IMR-90 (cell line): ENCODE measurements at regions not wholly inside any gene's neighbourhood (a gene's known extent, or its start where the extent isn't known, plus 50 kb on each side); places are given as distances from the start of the nearest gene placed in this dataset.

ENCODE experiments used
- ATAC-seq: fragments of 200-7000 bp; cut with Tn5 transposase; 2 replicates; pipeline ENCODE4 v1.9.1; 2020; ENCODE audit warnings: low read depth, mild to moderate bottlenecking, moderate library complexity
- BruUV-seq: library from RNA; stranded (reverse); fragments of 400-500 nt; replicated peaks from 2 replicates; lab custom pipeline; 2021; lab: Mats Ljungman, UMichigan
- CTCF ChIA-PET: fragments of 300-600 bp; formaldehyde crosslinking; extraction: SDS; loops from one replicate; lab custom pipeline; 2021; ENCODE audit warnings: antibody characterized with exemption; lab: Yijun Ruan, JAX
- POLR2A ChIA-PET: fragments of 300-600 bp; sonication (Branson Sonifier 250); formaldehyde crosslinking; loops from one replicate; lab custom pipeline; 2022; ENCODE audit warnings: antibody characterized with exemption; ENCODE audit not compliant: unreplicated experiment; lab: Charles Lee
- DNase-seq: peaks from one replicate; pipeline ENCODE4 v3.0.0; 2013
- H2AFZ ChIP-seq: replicated peaks from 2 replicates; pipeline ENCODE3; 2013; ENCODE audit warnings: low read length, mild to moderate bottlenecking; ENCODE audit not compliant: poor library complexity
- H2AK5ac ChIP-seq: 2 replicates; pipeline ENCODE4 v1.6.1; 2013; ENCODE audit warnings: low read depth, low read length, inconsistent platforms
- H2AK9ac ChIP-seq: replicated peaks from 2 replicates; pipeline ENCODE3; 2013; ENCODE audit warnings: mild to moderate bottlenecking, low read depth, low read length, moderate library complexity; ENCODE audit not compliant: poor library complexity
- H2BK120ac ChIP-seq: 2 replicates; pipeline ENCODE4 v1.6.1; 2013; ENCODE audit warnings: low read depth, low read length, inconsistent platforms
- H2BK15ac ChIP-seq: 3 replicates; pipeline ENCODE4 v1.6.1; 2013; ENCODE audit warnings: low read depth, low read length, inconsistent platforms
- H2BK20ac ChIP-seq: 2 replicates; pipeline ENCODE4 v1.6.1; 2013; ENCODE audit warnings: low read depth, mild to moderate bottlenecking, inconsistent platforms, low read length, moderate library complexity
- H2BK5ac ChIP-seq: 2 replicates; pipeline ENCODE4 v1.6.1; 2013; ENCODE audit warnings: mild to moderate bottlenecking, low read depth, low read length, inconsistent platforms; ENCODE audit not compliant: poor library complexity, severe bottlenecking
- H3K14ac ChIP-seq: replicated peaks from 2 replicates; pipeline ENCODE4 v1.6.1; 2013; ENCODE audit warnings: low read depth, low read length, inconsistent platforms
- H3K18ac ChIP-seq: 2 replicates; pipeline ENCODE4 v1.6.1; 2013; ENCODE audit warnings: low read depth, low read length, control low read depth
- H3K23ac ChIP-seq: 2 replicates; pipeline ENCODE4 v1.6.1; 2013; ENCODE audit warnings: low read depth, low read length, inconsistent platforms
- H3K27ac ChIP-seq: 2 replicates; pipeline ENCODE4 v1.5.1; 2013; ENCODE audit warnings: mild to moderate bottlenecking, control low read depth, low read length; ENCODE audit not compliant: insufficient read depth
- H3K27me3 ChIP-seq: 2 replicates; pipeline ENCODE4 v1.6.1; 2013; ENCODE audit warnings: low read length; ENCODE audit not compliant: control insufficient read depth, insufficient read depth
- H3K36me3 ChIP-seq: 2 replicates; pipeline ENCODE4 v1.6.1; 2013; ENCODE audit warnings: low read length, mixed read lengths; ENCODE audit not compliant: control insufficient read depth, insufficient read depth
- H3K4ac ChIP-seq: 2 replicates; pipeline ENCODE4 v1.6.1; 2013; ENCODE audit warnings: low read depth, low read length, inconsistent platforms
- H3K4me1 ChIP-seq: 2 replicates; pipeline ENCODE4 v1.6.1; 2013; ENCODE audit warnings: low read length, mixed read lengths; ENCODE audit not compliant: control insufficient read depth, insufficient read depth
- H3K4me2 ChIP-seq: 2 replicates; pipeline ENCODE4 v1.6.1; 2013; ENCODE audit warnings: low read depth, mild to moderate bottlenecking, control low read depth, low read length, moderate library complexity
- H3K4me3 ChIP-seq: 2 replicates; pipeline ENCODE4 v1.5.1; 2013; ENCODE audit warnings: low read depth, mild to moderate bottlenecking, control low read depth, low read length, moderate library complexity; ENCODE audit not compliant: insufficient read depth
- H3K56ac ChIP-seq: 2 replicates; pipeline ENCODE4 v1.6.1; 2013; ENCODE audit warnings: low read length, inconsistent platforms; ENCODE audit not compliant: insufficient read depth; ENCODE audit errors: extremely low read depth
- H3K79me1 ChIP-seq, 2 experiments: 2 replicates each; pipeline ENCODE4 v1.6.1; 2013; ENCODE audit warnings: low read length in 2 of 2, inconsistent platforms in 1 of 2, low read depth in 1 of 2
- H3K9ac ChIP-seq: 2 replicates; pipeline ENCODE4 v1.6.1; 2013; ENCODE audit warnings: low read depth, low read length, control low read depth
- H3K9me1 ChIP-seq: 2 replicates; pipeline ENCODE4 v1.6.1; 2013; ENCODE audit warnings: low read length, inconsistent platforms; ENCODE audit not compliant: insufficient read depth
- H3K9me3 ChIP-seq: 2 replicates; pipeline ENCODE4 v1.6.1; 2013; ENCODE audit warnings: low read length; ENCODE audit not compliant: control insufficient read depth, insufficient read depth
- H4K20me1 ChIP-seq: 2 replicates; pipeline ENCODE4 v1.6.1; 2013; ENCODE audit warnings: low read length, inconsistent platforms; ENCODE audit not compliant: insufficient read depth
- H4K5ac ChIP-seq: 2 replicates; pipeline ENCODE4 v1.6.1; 2013; ENCODE audit warnings: mild to moderate bottlenecking, low read depth, low read length, control low read depth
- H4K8ac ChIP-seq, 2 experiments: 2 replicates each; pipeline ENCODE4 v1.6.1; 2013; ENCODE audit warnings: low read depth in 2 of 2, low read length in 2 of 2, control low read depth in 1 of 2, inconsistent platforms in 1 of 2
- H4K91ac ChIP-seq: 2 replicates; pipeline ENCODE4 v1.6.1; 2013; ENCODE audit warnings: low read depth, low read length, inconsistent platforms; ENCODE audit not compliant: insufficient read depth
- BHLHE40 ChIP-seq: fragments of 150-350 bp; IDR thresholded peaks from 2 replicates; pipeline ENCODE4 v1.6.1; 2016; ENCODE audit warnings: mild to moderate bottlenecking, low read depth, low read length
- CHD1 ChIP-seq: IDR thresholded peaks from 2 replicates; pipeline ENCODE4 v1.6.1; 2012; ENCODE audit warnings: low read depth, low read length, improper control_type of control experiment
- CTCF ChIP-seq: conservative IDR thresholded peaks from 2 replicates; pipeline ENCODE4 v1.5.1; 2012; ENCODE audit warnings: mild to moderate bottlenecking, low read depth, low read length, improper control_type of control experiment
- FOS ChIP-seq: fragments of 150-350 bp; IDR thresholded peaks from 2 replicates; pipeline ENCODE4 v1.6.1; 2016; ENCODE audit warnings: low read depth, low read length
- MAZ ChIP-seq: IDR thresholded peaks from 2 replicates; pipeline ENCODE4 v1.6.1; 2012; ENCODE audit warnings: low read depth, mild to moderate bottlenecking, low read length, improper control_type of control experiment, moderate library complexity, borderline replicate concordance
- RFX5 ChIP-seq: IDR thresholded peaks from 2 replicates; pipeline ENCODE4 v1.8.0; 2012; ENCODE audit warnings: low read depth, mild to moderate bottlenecking, low read length, moderate library complexity
- SMC3 ChIP-seq: fragments of 150-350 bp; IDR thresholded peaks from 2 replicates; pipeline ENCODE4 v1.6.1; 2016; ENCODE audit warnings: low read depth, mild to moderate bottlenecking, antibody characterized with exemption, low read length, moderate library complexity
- WGBS, 2 experiments: methylation state at CpG; one replicate each; pipeline versions ENCODE4 v1.1.5 to v1.1.7; 2013; ENCODE audit warnings: missing lambda C conversion rate in 2 of 2; ENCODE audit not compliant: insufficient read length in 1 of 2; ENCODE audit errors: extremely low coverage in 2 of 2; 5-methylcytosine and 5-hydroxymethylcytosine counted together
- dilution Hi-C: fragments of 300-500 bp; cut with HindIII; formaldehyde crosslinking; loops from one replicate; pipeline ENCODE4 v1.14.3; 2018; ENCODE audit warnings: low sequenced_read_pairs; ENCODE audit not compliant: unreplicated experiment
- in situ Hi-C: fragments of 300-500 bp; cut with MboI; formaldehyde crosslinking; loops from 3 replicates; pipeline ENCODE4 v1.14.3; 2019; ENCODE audit warnings: low sequenced_read_pairs, inconsistent platforms, mixed read lengths
- intact Hi-C: fragments of 100-400 bp; cut with micrococcal nuclease; formaldehyde crosslinking; loops from 2 replicates; pipeline ENCODE4 v1.10.0; 2022

GRCh38 chr4:174012135-174012885 is 271.2 kb downstream of the FBXO8 start:
- Histone ChIP-seq H3K56ac (no peak overlapping the region), H3K4ac (no peak overlapping the region), H3K9ac (no peak overlapping the region), H3K79me1 (no peaks in the 10 kb centered on the region), H2AK5ac (no peak overlapping the region), H3K27ac (no peak overlapping the region), H3K9me1 (no peaks in the 10 kb centered on the region; the same call in 1 of the 2 replicates), H2BK5ac (no peak overlapping the region), H2BK20ac (no peak overlapping the region), H3K27me3 (no peaks in the 10 kb centered on the region), H3K4me3 (no peak overlapping the region), H3K4me2 (no peak overlapping the region), H3K14ac (no peak overlapping the region), H4K91ac (no peak overlapping the region), H2BK120ac (no peak overlapping the region), H3K23ac (no peak overlapping the region), H2AK9ac (no peak overlapping the region), H2AFZ (no peak overlapping the region), H3K9me3 (no peaks in the 10 kb centered on the region), H4K20me1 (no peaks in the 10 kb centered on the region), H4K8ac (no peak overlapping the region), H4K5ac (no peak overlapping the region), H3K4me1 (no peaks in the 10 kb centered on the region), H3K36me3 (no peaks in the 10 kb centered on the region), H2BK15ac (no peak overlapping the region), H3K18ac (no peak overlapping the region)
- dilution Hi-C loops = no loop called here
- CTCF ChIA-PET = no interaction called here
- ATAC-seq = no peak
- TF ChIP-seq BHLHE40 (no peak), SMC3 (no peak), CHD1 (no peak), RFX5 (no peak), FOS (no peak), CTCF (no peak), MAZ (no peak)
- intact Hi-C loops = no loop called here
- POLR2A ChIA-PET = no interaction called here
- no TSS peak for BruUV-seq
- DNase-seq = no peak
- no CpG with 5 or more reads among the region's 4 CpGs for WGBS, 2 experiments
- in situ Hi-C loops = no loop called here
